ENCODE measurements at regions not wholly inside any gene's neighbourhood (a gene's known extent, or its start where the extent isn't known, plus 50 kb on each side); places are given as distances from the start of the nearest gene placed in this dataset.

DNA sequence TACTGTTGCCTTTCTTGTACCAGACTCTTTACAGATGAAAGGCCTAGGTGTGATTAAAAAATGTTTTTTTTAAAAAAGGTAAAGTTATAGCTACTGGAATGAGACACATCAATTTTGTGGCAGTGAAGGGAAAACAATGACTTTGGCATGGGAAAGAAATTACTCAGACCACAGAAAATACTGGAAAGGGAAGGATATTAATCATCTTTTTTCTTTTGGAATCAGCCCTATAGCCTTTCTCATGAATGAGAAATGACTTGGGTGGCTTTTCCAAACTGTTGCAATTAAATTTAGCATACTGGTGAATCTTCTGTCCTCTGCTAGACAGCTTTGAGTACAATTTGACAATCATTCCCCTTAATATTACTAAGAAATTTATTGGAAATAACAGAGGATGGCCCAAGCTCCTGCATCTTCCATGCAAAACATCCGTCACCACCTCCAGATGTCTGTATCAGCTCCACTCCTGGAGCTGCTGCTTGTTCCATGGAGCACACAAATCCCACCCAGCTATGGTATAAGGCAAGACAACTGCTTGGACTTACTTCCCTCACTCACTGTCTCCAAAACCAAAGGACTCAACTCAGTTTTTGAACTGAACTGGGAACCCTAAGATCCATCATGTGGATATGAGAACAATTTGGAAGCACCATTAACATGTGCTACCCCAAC lies 97.6 kb upstream of the ARSJ start:
- TF ChIP-seq POLR2A (IDR thresholded peaks at IDR 0.05) = no peak
- TF ChIP-seq, protein P1, sequence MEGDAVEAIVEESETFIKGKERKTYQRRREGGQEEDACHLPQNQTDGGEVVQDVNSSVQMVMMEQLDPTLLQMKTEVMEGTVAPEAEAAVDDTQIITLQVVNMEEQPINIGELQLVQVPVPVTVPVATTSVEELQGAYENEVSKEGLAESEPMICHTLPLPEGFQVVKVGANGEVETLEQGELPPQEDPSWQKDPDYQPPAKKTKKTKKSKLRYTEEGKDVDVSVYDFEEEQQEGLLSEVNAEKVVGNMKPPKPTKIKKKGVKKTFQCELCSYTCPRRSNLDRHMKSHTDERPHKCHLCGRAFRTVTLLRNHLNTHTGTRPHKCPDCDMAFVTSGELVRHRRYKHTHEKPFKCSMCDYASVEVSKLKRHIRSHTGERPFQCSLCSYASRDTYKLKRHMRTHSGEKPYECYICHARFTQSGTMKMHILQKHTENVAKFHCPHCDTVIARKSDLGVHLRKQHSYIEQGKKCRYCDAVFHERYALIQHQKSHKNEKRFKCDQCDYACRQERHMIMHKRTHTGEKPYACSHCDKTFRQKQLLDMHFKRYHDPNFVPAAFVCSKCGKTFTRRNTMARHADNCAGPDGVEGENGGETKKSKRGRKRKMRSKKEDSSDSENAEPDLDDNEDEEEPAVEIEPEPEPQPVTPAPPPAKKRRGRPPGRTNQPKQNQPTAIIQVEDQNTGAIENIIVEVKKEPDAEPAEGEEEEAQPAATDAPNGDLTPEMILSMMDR (IDR thresholded peaks at IDR 0.05) = no peak

Measured in body of pancreas (tissue), 4 donors.